ENCODE measurements at regions not wholly inside any gene's neighbourhood (a gene's known extent, or its start where the extent isn't known, plus 50 kb on each side); places are given as distances from the start of the nearest gene placed in this dataset.

- no peak for DNase-seq
- H3K27ac Mint-ChIP-seq, result no peak overlapping the region
- H3K27me3 ChIP-seq (ENCODE audit: control insufficient read depth in 1 of 2, insufficient read depth in 2 of 2, low read length in 2 of 2), result no peaks in the 10 kb centered on the region
- H3K27me3 Mint-ChIP-seq, result peaks cover 6% of the 10 kb centered on the region
- H3K27ac ChIP-seq (ENCODE audit: low read depth in 1 of 2, low read length in 2 of 2), result no peak overlapping the region
- H3K9me3 Mint-ChIP-seq, result no peaks in the 10 kb centered on the region
- no peaks in the 10 kb centered on the region for H3K36me3 ChIP-seq (ENCODE audit: insufficient read depth, low read length)
- TF ChIP-seq, protein P1, sequence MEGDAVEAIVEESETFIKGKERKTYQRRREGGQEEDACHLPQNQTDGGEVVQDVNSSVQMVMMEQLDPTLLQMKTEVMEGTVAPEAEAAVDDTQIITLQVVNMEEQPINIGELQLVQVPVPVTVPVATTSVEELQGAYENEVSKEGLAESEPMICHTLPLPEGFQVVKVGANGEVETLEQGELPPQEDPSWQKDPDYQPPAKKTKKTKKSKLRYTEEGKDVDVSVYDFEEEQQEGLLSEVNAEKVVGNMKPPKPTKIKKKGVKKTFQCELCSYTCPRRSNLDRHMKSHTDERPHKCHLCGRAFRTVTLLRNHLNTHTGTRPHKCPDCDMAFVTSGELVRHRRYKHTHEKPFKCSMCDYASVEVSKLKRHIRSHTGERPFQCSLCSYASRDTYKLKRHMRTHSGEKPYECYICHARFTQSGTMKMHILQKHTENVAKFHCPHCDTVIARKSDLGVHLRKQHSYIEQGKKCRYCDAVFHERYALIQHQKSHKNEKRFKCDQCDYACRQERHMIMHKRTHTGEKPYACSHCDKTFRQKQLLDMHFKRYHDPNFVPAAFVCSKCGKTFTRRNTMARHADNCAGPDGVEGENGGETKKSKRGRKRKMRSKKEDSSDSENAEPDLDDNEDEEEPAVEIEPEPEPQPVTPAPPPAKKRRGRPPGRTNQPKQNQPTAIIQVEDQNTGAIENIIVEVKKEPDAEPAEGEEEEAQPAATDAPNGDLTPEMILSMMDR (IDR thresholded peaks at IDR 0.05), result no peak
- ATAC-seq (ENCODE audit: poor library complexity), result no peak
- intact Hi-C loops (cut with DNase I, micrococcal nuclease), result no loop called here
- no peaks in the 10 kb centered on the region for H3K36me3 Mint-ChIP-seq (ENCODE audit: low read depth)
- H3K9me3 ChIP-seq (ENCODE audit: control insufficient read depth in 1 of 2, insufficient read depth in 1 of 2, low read length in 2 of 2), result no peaks in the 10 kb centered on the region
- no peaks in the 10 kb centered on the region for H3K4me1 Mint-ChIP-seq (ENCODE audit: low read depth)
- no peaks in the 10 kb centered on the region for H3K4me1 ChIP-seq (ENCODE audit: insufficient read depth, low read length)
- CTCF ChIA-PET, result no interaction called here
- no peak overlapping the region for H3K4me3 Mint-ChIP-seq
- POLR2A ChIA-PET, result no interaction called here
- H3K4me3 ChIP-seq (ENCODE audit: low read length), result no peak overlapping the region
Measured at GRCh38 chr2:120493231-120493630, 147.3 kb downstream of the INHBB start.

DNA sequence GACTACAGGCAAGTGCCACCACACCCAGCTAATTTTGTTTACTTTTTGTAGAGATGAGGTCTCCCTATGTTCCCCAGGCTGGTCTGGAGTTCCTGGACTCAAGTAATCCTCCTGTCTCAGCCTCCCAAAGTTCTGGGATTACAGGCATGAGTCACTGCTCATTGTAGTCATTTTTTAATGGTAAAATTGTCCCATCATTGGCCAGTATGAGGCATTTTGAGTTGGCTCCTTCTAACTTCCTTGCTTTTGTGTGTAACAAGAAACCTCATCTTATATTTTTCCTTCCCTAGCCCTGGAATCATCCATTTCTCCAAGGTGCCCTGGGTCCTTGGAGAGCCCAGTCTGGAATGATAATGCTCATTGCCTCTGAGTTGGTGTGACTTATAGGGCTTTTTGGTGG, 148.5 kb downstream of the INHBB start:
- CTCF ChIA-PET, result no interaction called here
- Histone ChIP-seq H3K36me3 (ENCODE audit: insufficient read depth, low read length) (no peaks in the 10 kb centered on the region), H3K27me3 (ENCODE audit: control insufficient read depth in 1 of 2, insufficient read depth in 2 of 2, low read length in 2 of 2) (no peaks in the 10 kb centered on the region), H3K4me3 (ENCODE audit: low read length) (no peak overlapping the region), H3K4me1 (ENCODE audit: insufficient read depth, low read length) (no peaks in the 10 kb centered on the region), H3K27ac (ENCODE audit: low read depth in 1 of 2, low read length in 2 of 2) (no peak overlapping the region), H3K9me3 (ENCODE audit: control insufficient read depth in 1 of 2, insufficient read depth in 1 of 2, low read length in 2 of 2) (no peaks in the 10 kb centered on the region)
- no peaks in the 10 kb centered on the region for H3K36me3 Mint-ChIP-seq (ENCODE audit: low read depth)
- H3K27ac Mint-ChIP-seq, result no peak overlapping the region
- no peaks in the 10 kb centered on the region for H3K9me3 Mint-ChIP-seq
- ATAC-seq (ENCODE audit: poor library complexity) (no peak), DNase-seq (no peak)
- no peaks in the 10 kb centered on the region for H3K27me3 Mint-ChIP-seq
- no peak overlapping the region for H3K4me3 Mint-ChIP-seq
- TF ChIP-seq, protein P1 (IDR thresholded peaks at IDR 0.05), result no peak
- intact Hi-C loops (cut with DNase I, micrococcal nuclease), result no loop called here
- H3K4me1 Mint-ChIP-seq (ENCODE audit: low read depth), result no peaks in the 10 kb centered on the region
- POLR2A ChIA-PET, result no interaction called here

DNA sequence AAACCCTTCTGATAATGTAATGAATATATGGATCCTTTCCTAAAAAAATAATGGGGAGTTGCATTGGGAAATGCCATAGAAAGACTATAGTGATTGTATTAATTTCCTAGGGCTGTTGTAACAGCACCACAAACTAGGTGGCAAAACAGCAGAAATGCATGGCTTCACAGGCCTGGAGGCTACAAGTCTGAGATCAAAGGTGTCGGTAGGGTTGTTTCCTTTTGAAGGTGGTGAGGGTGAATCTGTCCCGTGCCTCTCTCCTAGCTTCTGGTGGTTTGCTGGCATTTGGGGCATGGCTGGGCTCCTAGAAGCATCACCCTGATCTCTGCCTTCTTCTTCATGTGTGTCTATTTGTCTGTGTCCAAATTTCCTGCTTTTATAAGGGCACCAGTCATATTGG, 149.7 kb downstream of the INHBB start:
- Mint-ChIP-seq H3K4me3 (no peak overlapping the region), H3K9me3 (no peaks in the 10 kb centered on the region), H3K27ac (no peak overlapping the region), H3K4me1 (ENCODE audit: low read depth) (no peaks in the 10 kb centered on the region), H3K27me3 (no peaks in the 10 kb centered on the region), H3K36me3 (ENCODE audit: low read depth) (no peaks in the 10 kb centered on the region)
- Histone ChIP-seq H3K36me3 (ENCODE audit: insufficient read depth, low read length) (no peaks in the 10 kb centered on the region), H3K9me3 (ENCODE audit: control insufficient read depth in 1 of 2, insufficient read depth in 1 of 2, low read length in 2 of 2) (no peaks in the 10 kb centered on the region), H3K27ac (ENCODE audit: low read depth in 1 of 2, low read length in 2 of 2) (no peak overlapping the region), H3K27me3 (ENCODE audit: control insufficient read depth in 1 of 2, insufficient read depth in 2 of 2, low read length in 2 of 2) (no peaks in the 10 kb centered on the region), H3K4me3 (ENCODE audit: low read length) (no peak overlapping the region), H3K4me1 (ENCODE audit: insufficient read depth, low read length) (no peaks in the 10 kb centered on the region)
- TF ChIP-seq, protein P1 (IDR thresholded peaks at IDR 0.05), result no peak
- intact Hi-C loops (cut with DNase I, micrococcal nuclease), result no loop called here
- ATAC-seq (ENCODE audit: poor library complexity) (no peak), DNase-seq (no peak)
- POLR2A ChIA-PET, result no interaction called here
- CTCF ChIA-PET, result no interaction called here
